ENCODE measurements at regions not wholly inside any gene's neighbourhood (a gene's known extent, or its start where the extent isn't known, plus 50 kb on each side); places are given as distances from the start of the nearest gene placed in this dataset.
"Not testable (repeated sequence)": the region's sequence is repeated elsewhere in the genome, so short reads cannot be mapped to it uniquely, and the experiment has no call there.

- TF ChIP-seq NANOG (IDR thresholded peaks at IDR 0.05; ENCODE audit: borderline replicate concordance), result no peak
These were observed 78.7 kb upstream of the TET2 start (continued) for GRCh38 chr4:105067946-105068345.

DNA sequence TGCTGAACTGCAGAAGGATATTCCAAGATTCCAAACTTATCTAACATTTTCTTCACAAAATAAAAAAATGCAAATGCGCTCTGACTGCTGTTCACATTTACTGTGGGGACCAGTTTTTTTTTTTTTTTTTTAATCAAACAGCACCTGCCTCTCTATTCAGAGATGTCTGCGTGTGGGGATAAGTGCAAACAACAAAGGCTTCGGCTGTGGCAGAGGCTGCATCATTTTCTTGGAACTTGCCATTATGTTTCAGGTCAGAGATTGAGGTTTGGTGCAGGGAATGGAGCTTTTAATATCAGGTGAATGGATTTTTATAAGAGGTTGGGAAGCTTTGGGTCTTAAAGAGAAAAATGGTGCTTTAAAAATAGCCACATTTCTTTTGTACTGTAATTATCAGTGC lies 78.2 kb upstream of the TET2 start:
- Histone ChIP-seq H3K4me2 (no peak overlapping the region), H3F3A (replicated peaks; ENCODE audit: low read depth) (no peaks in the 10 kb centered on the region), H3K36me3 (ENCODE audit: insufficient read depth) (no peaks in the 10 kb centered on the region), H2AFZ (no peak overlapping the region), H3K4me1 (ENCODE audit: insufficient read depth) (no peaks in the 10 kb centered on the region), H4K20me1 (replicated peaks; ENCODE audit: insufficient read depth) (no peaks in the 10 kb centered on the region), H3K9me2 (ENCODE audit: insufficient read depth) (no peaks in the 10 kb centered on the region), H3K27ac (ENCODE audit: low read depth) (no peak overlapping the region), H3K79me2 (replicated peaks; ENCODE audit: insufficient read depth) (no peaks in the 10 kb centered on the region), H3K4me3 (no peak overlapping the region), H3K27me3 (ENCODE audit: insufficient read depth) (no peaks in the 10 kb centered on the region)
- no peak for ATAC-seq
- Mint-ChIP-seq H3K27me3 (ENCODE audit: insufficient read depth, low read depth, poor library complexity) (no peaks in the 10 kb centered on the region), H3K36me3 (ENCODE audit: low read depth) (no peaks in the 10 kb centered on the region), H3K27ac (no peak overlapping the region), H3K4me3 (no peak overlapping the region), H3K4me1 (no peaks in the 10 kb centered on the region), H3K9me3 (no peaks in the 10 kb centered on the region)
- no peak for DNase-seq (ENCODE audit: low spot score)
- TF ChIP-seq REST (IDR thresholded peaks at IDR 0.05; ENCODE audit: unreplicated experiment), result no peak
- TF ChIP-seq NANOG (IDR thresholded peaks at IDR 0.05; ENCODE audit: borderline replicate concordance), result no peak
- no peak for TF ChIP-seq ZNF331 (CRISPR knock-in tag; IDR thresholded peaks at IDR 0.05; ENCODE audit: low read depth)
- TF ChIP-seq POLR2AphosphoS5 (IDR thresholded peaks at IDR 0.05; ENCODE audit: low read depth), result no peak

GRCh38 chr4:105072095-105072494 lies 74.6 kb upstream of the TET2 start:
- not testable (repeated sequence) for H3K36me3 Mint-ChIP-seq (ENCODE audit: low read depth); DNase-seq (ENCODE audit: low spot score); H4K20me1 ChIP-seq (replicated peaks; ENCODE audit: insufficient read depth); H3K4me1 ChIP-seq (ENCODE audit: insufficient read depth); H3K36me3 ChIP-seq (ENCODE audit: insufficient read depth); H3K79me2 ChIP-seq (replicated peaks; ENCODE audit: insufficient read depth); H3K27me3 ChIP-seq (ENCODE audit: insufficient read depth); H3K9me2 ChIP-seq (ENCODE audit: insufficient read depth); H3K4me2 ChIP-seq; H3K9me3 Mint-ChIP-seq; H2AFZ ChIP-seq; H3K4me3 Mint-ChIP-seq; ATAC-seq; H3K27me3 Mint-ChIP-seq (ENCODE audit: insufficient read depth, low read depth, poor library complexity); H3K27ac Mint-ChIP-seq; H3K4me3 ChIP-seq; H3K4me1 Mint-ChIP-seq; H3F3A ChIP-seq (replicated peaks; ENCODE audit: low read depth); H3K27ac ChIP-seq (ENCODE audit: low read depth)

DNA sequence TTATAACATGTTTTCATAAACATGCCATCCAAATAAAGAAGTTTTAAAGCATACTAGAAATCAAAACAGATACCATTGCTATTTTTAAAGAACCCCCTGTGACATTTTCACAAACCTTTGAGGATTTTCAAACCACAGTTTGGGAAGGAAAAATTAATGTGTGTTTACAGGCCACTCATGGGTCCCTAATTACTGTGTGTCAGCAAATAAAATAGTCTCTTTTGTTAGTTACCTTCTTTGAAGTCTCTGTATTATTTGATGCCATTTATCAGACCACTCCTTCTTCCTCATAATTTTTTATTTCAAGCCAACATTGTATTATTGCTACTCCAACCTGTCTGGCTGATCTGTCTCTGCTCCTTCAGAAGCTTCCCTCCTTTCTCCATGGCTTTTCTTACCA lies 72.6 kb upstream of the TET2 start:
- Mint-ChIP-seq H3K9me3 (no peaks in the 10 kb centered on the region), H3K27ac (no peak overlapping the region), H3K4me1 (no peaks in the 10 kb centered on the region), H3K4me3 (no peak overlapping the region), H3K36me3 (ENCODE audit: low read depth) (no peaks in the 10 kb centered on the region), H3K27me3 (ENCODE audit: insufficient read depth, low read depth, poor library complexity) (no peaks in the 10 kb centered on the region)
- Histone ChIP-seq H2AFZ (no peak overlapping the region), H3F3A (replicated peaks; ENCODE audit: low read depth) (no peaks in the 10 kb centered on the region), H3K27me3 (ENCODE audit: insufficient read depth) (no peaks in the 10 kb centered on the region), H3K4me3 (no peak overlapping the region), H3K4me1 (ENCODE audit: insufficient read depth) (no peaks in the 10 kb centered on the region), H3K4me2 (no peak overlapping the region), H3K27ac (ENCODE audit: low read depth) (no peak overlapping the region), H3K9me2 (ENCODE audit: insufficient read depth) (no peaks in the 10 kb centered on the region), H3K36me3 (ENCODE audit: insufficient read depth) (no peaks in the 10 kb centered on the region), H3K79me2 (replicated peaks; ENCODE audit: insufficient read depth) (no peaks in the 10 kb centered on the region), H4K20me1 (replicated peaks; ENCODE audit: insufficient read depth) (no peaks in the 10 kb centered on the region)
- no peak for ATAC-seq
- DNase-seq (ENCODE audit: low spot score), result no peak
- TF ChIP-seq POLR2AphosphoS5 (IDR thresholded peaks at IDR 0.05; ENCODE audit: low read depth) (no peak), ZNF114 (CRISPR knock-in tag; IDR thresholded peaks at IDR 0.05) (no peak), EZH2 (IDR thresholded peaks at IDR 0.05; ENCODE audit: low read depth, unreplicated experiment) (no peak), REST (IDR thresholded peaks at IDR 0.05; ENCODE audit: unreplicated experiment) (no peak)
- TF ChIP-seq, protein P1, sequence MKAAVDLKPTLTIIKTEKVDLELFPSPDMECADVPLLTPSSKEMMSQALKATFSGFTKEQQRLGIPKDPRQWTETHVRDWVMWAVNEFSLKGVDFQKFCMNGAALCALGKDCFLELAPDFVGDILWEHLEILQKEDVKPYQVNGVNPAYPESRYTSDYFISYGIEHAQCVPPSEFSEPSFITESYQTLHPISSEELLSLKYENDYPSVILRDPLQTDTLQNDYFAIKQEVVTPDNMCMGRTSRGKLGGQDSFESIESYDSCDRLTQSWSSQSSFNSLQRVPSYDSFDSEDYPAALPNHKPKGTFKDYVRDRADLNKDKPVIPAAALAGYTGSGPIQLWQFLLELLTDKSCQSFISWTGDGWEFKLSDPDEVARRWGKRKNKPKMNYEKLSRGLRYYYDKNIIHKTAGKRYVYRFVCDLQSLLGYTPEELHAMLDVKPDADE (IDR thresholded peaks at IDR 0.05), result no peak
